Fibroblast of skin of right biceps (primary cell): ENCODE measurements at regions not wholly inside any gene's neighbourhood (a gene's known extent, or its start where the extent isn't known, plus 50 kb on each side); places are given as distances from the start of the nearest gene placed in this dataset.
"Not testable (repeated sequence)": the region's sequence is repeated elsewhere in the genome, so short reads cannot be mapped to it uniquely, and the experiment has no call there.

Source experiments
- DNase-seq: peaks from one replicate; pipeline ENCODE4 v3.0.0-alpha.2; 2013

DNA sequence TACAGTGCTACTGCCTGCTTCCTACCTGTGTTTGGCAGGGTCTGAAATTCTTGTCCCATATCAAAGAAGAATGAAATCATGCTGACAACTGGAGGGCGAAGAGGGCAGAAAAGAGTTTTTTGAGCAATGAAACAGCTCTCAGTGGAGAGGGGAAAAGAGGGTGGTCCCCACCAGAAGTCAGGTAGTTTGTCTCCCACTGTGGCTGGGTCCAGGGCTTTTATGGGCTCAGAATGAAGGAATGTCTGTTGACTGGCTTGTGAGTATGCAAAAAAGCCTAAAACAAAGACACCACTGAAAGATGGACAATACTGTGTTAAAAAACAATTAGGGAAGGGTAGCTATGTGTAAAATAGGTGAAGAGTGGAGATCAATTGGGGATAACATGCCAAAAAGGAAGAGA is 115.0 kb downstream of the ADAM29 start:
- DNase-seq: no peak

DNA sequence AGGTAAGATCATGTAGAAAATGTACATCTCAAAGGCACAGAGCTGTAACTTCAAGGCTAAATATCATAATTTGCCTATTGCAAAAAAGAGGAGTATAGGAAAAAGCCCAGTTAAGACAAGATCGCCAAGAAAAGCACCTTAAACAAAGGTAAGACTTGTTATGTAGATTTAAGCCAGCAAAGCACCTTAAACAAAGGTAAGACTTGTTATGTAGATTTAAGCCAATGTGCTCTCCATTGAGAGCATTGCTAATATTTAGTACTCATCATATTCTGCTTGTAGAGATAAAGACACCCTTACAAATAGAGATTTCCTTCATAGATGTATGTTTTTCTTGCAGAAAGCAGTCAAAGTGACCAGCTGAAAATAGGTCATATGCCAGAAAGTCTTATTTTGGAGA is 115.8 kb downstream of the ADAM29 start:
- DNase-seq: no peak

DNA sequence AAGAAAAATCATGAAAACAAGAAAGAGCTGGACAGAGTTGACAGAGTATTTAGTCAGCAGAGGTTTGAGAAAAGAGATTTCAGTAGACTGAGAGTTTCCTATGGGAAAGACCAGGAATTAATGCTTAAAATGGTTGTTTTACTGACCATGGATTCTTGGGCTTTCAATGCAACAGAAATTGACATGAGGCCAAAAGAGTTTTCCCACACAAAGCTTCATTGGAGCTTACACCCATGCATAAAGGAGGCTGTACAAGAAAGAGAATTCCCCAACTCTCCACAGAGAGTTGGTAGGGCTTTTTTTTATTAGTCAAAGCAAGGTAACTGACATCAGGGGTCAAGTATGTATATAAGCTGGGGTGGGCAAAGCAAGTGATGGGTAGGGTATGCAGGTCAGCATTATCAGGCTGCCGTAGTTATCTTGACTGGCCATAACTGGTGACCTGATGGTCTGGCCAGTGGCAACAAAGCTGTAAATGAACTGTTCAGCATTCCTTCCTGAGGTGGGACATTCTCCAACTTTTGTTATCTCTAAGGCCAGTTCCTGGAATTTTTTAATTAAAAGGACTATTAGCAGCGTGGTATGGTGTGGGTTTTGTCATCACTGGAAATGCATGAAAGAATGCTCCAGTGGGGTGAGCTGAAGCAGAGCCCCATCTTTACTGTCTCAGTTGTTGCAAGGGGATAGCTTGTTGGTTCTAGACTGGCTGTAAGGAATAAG is 117.0 kb downstream of the ADAM29 start:
- no peak for DNase-seq

DNA sequence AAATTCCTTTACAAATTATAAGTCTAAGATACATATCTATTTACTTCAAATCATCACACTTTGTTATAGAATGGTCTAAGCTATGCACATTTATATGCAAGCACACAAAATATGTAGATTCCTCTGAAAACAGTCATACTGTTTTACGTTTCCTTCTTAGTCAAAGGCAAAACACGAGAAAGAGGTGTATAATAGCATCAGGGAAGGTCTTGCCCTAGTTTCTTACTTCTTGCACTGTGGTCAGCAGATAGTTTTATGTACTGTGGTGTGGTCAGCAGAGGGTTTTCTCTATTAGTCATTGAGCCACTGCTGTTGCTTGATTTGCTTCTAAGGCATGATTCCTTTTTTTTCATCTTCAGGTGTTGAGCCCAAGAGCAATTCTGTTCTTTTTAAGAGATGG is 117.7 kb downstream of the ADAM29 start:
- DNase-seq: peak; percentile 52

DNA sequence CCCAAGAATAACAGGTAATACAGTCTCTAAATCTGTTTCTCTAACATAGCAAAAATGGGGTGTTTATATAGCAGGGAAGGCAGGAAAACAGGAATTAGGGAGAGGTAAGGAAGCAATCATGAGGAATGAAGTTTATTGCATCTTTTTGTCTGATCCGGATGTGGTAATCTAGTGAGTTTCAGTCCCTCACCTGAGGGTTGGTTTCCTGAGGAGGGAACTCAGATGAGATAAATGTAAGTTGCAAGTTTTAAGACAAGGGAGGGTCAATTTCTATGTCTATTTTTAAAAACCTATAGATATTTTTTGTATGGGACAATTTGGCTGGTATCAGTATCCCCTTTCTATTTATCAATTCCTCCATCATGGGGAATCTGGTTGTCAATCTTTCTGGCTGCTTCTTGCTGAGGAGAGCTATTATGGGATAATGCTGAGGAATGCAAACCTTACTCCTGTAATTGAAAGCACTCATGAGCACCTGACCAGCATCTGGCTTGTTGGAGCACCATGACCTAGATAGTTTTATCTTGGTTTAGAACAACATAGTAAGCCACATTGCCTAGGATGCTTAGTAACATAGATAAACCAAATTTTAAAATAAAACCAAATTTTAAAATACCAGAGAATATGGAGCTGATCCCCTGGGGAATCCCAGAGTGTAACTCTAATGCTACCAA is 130.1 kb downstream of the ADAM29 start:
- DNase-seq: no peak

DNA sequence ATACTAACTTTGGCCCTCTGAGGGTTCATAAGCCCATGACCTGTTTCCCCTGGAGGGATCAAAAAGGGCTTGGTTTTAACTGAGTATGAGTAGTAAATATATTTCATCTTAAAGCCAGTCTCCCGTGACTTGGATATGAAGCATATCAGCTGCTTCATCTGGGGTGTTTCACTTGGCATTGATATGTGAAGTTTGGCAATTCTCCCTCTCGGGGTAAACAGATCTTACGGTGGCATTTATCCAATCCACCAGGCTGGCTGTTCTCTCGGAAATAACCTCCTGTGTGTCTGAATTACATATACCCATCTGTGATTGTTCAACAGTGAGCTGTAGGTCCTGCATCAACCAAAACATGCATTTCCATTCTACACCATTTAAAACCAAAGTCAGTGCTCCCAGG is 130.7 kb downstream of the ADAM29 start:
- DNase-seq: no peak

DNA sequence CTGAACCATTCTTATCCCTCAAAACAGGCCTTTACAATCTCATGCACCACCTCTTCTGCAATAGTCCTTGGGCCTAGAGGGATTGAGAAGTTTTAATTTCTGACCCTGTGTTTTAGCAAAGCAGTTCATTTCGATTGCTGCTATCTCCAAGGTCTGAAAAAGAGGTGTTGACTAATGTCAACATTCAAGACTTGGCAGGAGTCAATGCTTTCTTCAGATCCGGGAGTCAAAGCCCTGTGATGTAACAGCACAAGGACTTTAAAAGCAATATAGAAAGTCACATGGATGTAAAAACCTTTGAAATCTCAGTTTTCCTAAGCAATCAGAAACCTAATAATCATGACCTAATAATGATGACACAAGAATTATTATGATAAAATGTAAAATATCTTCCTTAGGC is 133.8 kb downstream of the ADAM29 start:
- DNase-seq: no peak

DNA sequence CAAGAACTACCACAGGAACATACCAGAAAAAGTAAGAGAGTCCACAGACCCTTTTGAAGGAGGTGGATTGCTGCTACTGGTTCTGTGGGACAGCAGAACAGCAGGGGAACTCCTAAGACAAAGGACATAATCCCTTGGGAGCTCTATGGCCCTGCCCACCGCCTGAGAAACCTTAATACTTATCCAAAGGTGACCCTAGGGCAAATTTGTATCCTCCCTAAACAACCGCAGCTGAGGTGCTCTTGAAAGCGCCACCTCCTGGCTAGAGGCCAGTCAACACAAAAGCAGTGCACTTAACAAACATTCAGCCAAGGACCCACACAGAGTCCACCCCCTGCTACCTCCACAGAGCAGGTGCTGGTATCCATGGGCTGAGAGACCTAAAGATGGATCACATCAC is 136.8 kb downstream of the ADAM29 start:
- no peak for DNase-seq

DNA sequence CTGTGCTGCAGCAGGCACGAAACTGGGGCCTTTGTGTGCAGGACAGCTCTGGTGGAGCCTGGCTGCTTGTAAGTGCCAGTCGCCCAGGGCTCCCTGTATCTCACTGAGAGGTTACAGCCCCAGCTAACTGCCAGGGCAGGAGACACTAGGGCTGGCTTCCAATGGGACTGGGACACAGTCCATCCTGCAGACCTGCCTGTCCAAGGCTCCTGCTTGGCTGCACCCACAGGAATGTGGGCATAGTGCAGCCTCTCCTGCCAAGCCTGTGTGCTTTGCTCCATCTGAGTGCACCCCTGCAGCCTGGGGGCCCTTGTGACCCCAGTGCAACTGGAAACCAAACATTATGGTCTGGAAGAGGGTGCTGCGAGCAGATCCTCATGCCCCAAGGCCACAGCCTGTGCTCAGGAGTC is 144.0 kb downstream of the ADAM29 start:
- no peak for DNase-seq

DNA sequence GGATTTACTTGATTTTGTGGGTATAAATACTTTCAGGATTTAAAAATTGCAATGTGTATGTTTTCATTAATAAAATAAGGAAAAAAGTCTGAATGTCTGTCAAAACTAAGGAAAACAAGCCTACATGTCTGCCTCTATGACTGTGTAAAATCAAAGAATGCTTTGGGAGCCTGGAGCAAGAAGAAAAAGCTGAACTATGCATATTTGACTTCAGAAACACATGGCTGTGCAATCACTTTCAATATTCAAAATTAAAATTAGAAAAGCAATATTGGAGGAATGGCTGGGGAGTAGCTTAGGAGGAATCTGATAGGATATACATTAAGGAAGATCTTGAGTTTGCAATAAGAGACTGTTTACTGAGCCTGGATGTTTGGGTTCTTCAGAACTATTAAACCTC is 147.1 kb downstream of the ADAM29 start:
- no peak for DNase-seq

DNA sequence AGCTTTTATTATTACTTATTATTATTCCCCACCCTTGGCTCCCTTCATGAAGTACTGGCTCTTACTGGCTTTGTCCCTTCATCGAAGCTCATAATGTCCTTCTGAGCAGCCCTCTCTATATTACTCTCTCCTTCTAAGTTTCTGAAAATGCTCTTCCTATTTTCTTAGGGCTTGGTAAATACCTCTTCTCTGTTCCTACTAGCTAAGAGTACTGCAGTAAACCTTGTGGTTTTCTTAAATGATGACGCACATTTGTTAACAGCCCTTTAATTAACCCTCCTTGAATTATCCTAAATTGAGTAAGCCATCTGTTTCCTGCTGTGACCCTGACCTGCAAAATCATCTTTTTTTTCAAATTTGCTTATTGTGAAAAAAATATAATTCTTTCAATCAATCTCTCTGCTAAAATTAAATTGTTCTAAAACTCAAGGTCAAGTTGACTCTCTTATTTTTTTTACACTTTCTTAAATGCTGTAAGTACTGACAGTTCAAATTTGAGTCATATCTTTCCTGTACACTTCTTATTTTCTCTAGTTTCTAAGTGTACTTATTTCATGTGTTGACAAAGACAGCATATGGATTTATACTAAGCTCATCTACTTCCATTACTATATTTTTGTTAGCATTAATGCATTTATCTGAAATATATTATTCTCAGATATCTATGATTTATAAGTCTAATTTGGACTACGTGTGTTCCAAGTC is 148.9 kb downstream of the ADAM29 start:
- DNase-seq: no peak

DNA sequence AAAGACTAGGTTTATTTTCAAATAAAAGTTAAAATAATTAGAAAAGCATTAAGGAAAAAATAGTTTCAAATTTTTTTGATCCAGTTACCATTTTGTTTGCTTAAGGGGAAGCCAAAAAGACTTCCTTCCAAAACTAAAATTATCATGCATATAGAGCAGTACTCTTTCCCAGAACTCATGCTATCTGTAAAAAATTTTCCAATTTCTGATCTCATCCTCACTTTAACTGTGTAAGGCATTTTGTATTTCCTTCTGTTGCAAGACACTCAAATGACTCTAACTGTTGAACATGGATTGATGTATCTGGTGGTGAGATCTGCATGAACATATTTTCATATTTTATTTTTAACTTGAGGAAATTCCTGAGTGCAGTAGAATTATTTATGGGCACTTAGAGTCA is 150.1 kb downstream of the ADAM29 start:
- DNase-seq: peak; percentile 10

DNA sequence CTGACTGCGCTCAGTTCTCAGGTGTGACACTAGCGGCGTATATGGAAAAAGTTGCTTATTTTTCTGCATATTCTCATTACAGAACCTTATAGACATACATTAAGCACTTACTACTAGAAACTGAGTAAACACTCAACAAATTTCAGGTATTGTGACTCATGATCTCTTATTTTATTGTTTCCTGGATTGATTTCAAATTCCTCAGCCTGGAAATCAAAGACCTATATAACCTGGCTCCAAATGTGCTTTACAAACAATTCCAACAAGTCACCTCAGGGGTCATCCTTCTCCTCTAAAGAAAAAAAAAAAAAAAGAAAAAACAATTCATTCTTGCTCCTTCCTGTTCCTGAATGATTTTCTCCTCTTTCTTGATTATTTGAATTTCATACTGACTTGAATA is 152.3 kb downstream of the ADAM29 start:
- no peak for DNase-seq

DNA sequence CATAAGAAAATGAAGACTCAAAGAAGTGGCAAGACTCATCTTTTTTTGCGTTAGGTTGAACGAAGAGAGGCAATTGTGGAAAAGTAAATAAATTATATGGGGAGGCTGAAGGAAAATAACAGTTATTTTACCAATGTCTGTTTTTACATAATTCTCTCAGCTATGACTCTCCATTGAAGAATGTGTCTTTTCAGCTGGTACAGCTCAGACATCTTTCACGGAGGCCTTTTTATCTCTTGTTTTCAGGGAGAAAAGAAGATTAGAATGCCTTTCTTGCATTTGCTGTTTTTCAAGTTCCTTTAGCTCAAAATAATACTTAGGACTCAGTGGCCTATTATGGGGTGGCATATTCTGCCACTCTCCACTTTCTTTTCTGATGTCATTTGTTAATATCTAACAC is 153.0 kb downstream of the ADAM29 start:
- DNase-seq: no peak

DNA sequence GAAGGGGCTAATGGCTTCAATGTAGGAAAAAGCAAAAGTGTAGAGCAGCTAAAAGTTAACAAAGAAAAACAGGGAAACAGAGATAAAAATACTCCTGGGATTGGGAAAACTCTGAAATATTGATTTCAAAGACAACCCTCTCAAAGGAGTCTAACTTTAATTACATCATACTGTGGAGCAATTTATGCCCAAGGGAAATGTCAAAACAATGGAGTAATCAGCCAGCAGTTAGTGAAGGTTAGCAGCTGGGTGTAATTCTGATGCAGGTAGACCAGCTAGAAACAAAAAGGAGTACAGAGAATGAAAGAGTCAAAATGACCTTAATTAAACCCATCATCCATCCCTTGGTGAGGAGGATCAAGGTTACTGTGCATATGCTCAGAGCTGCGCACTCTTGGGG is 169.0 kb downstream of the ADAM29 start:
- no peak for DNase-seq

DNA sequence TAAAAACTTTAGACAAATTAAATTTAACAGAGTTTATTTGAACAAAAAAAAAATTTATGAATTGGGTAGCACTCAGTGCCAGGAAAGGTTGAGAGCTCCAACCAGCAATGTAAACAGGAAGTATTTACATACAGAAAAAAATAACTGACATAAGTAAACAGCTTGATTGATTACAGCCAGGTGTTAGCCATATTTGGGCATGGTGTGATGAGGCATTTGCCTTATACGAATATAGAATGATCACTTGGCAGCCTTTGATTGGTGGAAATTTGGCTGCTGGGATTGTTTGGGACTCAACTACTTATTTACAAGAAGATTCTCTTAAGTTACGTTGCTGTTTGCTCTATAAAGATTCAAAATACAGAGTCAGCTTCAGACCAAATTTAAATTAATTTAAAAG is 172.0 kb downstream of the ADAM29 start:
- DNase-seq: no peak

DNA sequence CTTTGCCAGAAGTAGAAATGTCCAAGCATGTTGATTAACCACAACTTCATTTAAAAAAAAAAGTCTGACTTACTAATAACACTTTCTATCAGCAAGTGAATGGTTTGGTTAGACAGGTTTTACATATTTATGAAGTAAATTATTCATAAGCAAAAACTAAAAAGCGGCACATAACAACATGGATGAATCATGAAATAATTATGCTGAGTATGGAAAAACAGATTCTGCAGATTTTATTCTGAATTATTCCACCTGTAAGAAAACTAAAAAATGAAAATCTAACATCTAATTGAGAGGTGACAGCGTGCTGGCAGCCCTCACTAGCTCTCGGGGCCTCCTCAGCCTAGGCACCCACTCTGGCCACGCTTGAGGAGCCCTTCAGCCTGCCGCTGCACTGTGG is 173.5 kb downstream of the ADAM29 start:
- no peak for DNase-seq

DNA sequence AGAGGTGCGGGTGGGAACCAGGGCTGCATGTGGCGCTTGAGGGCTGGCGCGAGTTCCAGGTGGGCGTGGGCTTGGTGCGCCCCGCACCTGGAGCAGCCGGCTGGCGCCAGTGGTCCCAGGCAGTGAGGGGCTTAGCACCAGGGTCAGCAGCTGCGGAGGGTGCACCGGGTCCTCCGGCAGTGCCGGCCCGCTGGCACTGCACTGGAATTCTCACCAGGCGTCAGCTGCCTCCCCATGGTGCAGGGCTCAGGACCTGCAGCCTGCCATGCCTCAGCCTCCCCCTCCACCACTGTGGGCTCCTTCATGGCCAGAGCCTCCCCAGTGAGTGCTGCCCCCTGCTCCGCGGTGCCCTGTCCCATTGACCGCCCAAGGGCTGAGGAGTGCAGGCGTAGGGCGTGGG is 174.0 kb downstream of the ADAM29 start:
- no peak for DNase-seq

DNA sequence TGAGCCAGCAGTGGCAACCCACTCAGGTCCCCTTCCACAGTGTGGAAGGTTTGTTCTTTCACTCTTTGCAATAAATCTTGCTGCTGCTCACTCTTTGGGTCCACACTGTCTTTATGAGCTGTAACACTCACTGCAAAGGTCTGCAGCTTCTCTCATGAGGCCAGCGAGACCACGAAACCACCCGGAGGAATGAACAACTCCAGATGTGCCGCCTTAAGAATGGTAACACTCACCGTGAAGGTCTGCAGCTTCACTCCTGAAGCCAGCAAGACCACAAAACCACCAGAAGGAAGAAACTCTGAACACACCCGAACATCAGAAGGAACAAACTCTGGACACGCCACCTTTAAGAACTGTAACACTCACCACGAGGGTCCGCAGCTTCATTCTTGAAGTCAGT is 174.9 kb downstream of the ADAM29 start:
- not testable (repeated sequence) for DNase-seq

DNA sequence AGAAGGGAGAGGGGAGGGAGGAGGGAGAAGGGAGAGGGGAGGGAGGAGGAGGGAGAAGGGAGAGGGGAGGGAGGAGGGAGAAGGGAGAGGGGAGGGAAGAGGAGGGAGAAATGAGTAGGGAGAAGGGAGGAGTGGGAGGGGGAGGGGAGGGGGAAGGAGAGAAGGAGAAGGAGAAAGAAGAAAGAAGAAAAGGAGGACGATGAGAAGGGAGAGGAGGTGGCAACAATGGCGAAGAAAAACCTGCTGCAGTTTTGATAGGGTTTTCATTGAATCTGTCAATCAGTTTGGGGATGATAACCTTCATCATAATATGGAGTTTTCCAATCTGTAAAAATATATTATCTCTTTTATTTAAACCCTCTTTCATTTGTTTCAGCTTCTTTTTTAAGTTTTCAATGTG is 185.2 kb downstream of the ADAM29 start:
- no peak for DNase-seq

DNA sequence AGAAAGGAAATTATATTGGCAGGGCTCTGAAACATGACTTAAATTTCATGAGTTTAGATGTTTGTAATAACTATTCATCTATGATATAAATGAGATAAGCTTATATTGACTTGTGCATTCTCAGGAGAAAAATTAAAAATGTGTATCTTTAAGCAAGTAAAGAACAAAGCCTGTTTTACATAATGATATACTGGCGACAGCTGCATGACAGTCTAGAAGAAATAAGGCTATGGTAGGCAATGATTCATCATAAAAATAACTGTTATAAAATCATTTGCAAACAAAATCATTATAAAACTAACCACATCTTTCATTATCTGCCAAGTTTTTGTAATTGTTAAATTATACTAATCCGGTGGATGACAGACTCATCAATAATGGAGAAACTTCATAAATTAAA is 188.1 kb downstream of the ADAM29 start:
- DNase-seq: no peak

DNA sequence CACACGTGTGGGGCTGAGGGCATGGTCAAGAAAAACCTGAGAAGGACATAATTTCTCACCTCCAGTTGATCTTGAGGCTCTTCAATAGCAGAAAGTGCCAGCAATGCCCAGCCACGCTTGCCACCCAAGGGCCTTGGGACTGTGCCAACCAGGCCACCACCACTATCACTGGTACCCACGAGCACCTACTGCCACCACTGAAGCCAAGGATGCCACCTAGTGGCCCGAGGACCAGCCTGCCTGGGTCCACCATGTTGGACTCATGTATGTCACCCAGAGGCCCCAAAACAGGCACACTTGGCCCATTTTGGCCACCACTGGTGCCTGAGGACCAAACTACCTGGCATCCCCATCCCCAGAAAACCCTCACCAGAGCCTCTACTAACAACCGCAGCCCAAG is 191.8 kb downstream of the ADAM29 start:
- DNase-seq: no peak

DNA sequence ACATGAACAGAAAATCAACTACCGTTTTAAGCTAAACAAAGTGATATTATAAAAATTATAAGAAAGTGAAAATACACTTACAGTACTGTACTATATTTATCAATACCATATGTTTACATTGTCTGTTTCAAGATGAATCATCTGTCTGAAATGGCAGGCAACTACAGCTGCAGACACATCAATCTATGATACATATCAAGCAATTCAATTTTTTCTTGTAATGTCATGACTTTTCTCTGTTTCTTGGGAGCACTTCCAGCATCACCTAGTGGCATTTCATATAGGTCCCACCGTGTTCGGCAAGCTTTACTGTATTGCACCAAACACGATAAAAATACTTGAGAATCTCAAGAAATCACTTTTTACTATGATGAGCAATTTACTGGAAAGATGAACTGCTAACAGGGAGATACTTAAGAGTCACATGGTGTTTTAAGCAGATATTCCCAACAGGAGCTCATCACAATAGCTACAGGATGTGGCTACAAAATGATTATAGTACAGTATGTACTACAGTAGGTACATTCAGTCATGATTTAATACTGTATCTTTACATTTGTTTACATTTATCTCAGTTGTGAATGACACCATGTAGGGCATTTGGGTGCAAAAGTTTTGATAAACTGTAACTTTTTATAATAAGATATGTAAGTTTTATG is 207.4 kb downstream of the ADAM29 start:
- peak; percentile 29 for DNase-seq

DNA sequence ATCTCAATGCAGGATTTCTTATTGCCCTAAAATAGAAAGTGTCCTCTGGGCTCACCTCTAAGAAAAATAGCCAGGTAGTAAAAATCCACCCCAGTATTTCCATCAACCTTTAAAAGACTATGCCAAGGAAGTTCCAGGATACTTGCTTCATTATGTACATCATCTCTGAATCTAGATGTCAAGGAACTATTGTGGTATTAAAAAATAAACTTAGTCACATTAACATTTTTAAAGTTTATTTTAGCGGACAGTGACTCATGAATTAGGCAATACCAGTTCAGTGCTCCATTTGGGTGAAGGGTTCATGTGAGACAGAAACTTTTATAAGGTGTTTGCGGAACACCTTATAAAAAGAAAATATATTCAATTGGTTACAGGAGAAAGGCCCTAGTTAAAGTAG is 209.2 kb downstream of the ADAM29 start:
- DNase-seq: peak; percentile 36
